Left lung (tissue), 4 donors: ENCODE measurements at regions not wholly inside any gene's neighbourhood (a gene's known extent, or its start where the extent isn't known, plus 50 kb on each side); places are given as distances from the start of the nearest gene placed in this dataset.
A peak's percentile ranks its signal among the peaks of the same experiment; 100 is the strongest.

Source experiments
- ATAC-seq: fragments of 200-7000 bp; cut with Tn5 transposase; one replicate; pipeline ENCODE4 v1.9.1; 2020; ENCODE audit warnings: moderate library complexity
- DNase-seq, 4 donors: peaks; one replicate each; pipeline ENCODE4 v3.0.0-alpha.2; 2013 to 2020
- H3K27ac ChIP-seq, 2 donors: fragments of 200-600 bp; sonication (generic) in 1 of 2; one replicate each; pipeline versions ENCODE4 v1.5.0 to v1.8.0; 2020 to 2021
- H3K27me3 ChIP-seq, 2 donors: fragments of 200-600 bp; sonication (generic) in 1 of 2; one replicate each; pipeline versions ENCODE4 v1.5.0 to v1.8.0; 2020 to 2021
- H3K36me3 ChIP-seq, 2 donors: fragments of 200-600 bp; sonication (generic) in 1 of 2; one replicate each; pipeline versions ENCODE4 v1.5.0 to v1.8.0; 2020 to 2021
- H3K4me1 ChIP-seq, 2 donors: fragments of 200-600 bp; one replicate each; pipeline ENCODE4 v1.8.0; 2021
- H3K4me3 ChIP-seq, 2 donors: fragments of 200-600 bp; sonication (generic) in 1 of 2; one replicate each; pipeline versions ENCODE4 v1.5.0 to v1.8.0; 2020 to 2021; ENCODE audit warnings: mild to moderate bottlenecking in 1 of 2
- H3K9me3 ChIP-seq, 2 donors: fragments of 200-600 bp; sonication (generic) in 1 of 2; one replicate each; pipeline versions ENCODE4 v1.5.0 to v1.8.0; 2020 to 2021
- CTCF ChIP-seq, 2 donors: fragments of 200-600 bp; sonication (generic) in 1 of 2; IDR thresholded peaks; one replicate each; pipeline versions ENCODE4 v1.5.0 to v1.8.0; 2021; ENCODE audit warnings: antibody characterized with exemption in 2 of 2
- intact Hi-C, 2 donors: fragments of 100-400 bp; cut with DNase I; formaldehyde crosslinking; loops; one replicate each; pipeline versions ENCODE4 v1.11.2 to v1.14.2; 2022
- donor health status: DM: no; HTN: yes; CAD: no.
- donor health status: DM: no; HTN: no; CAD: no.

DNA sequence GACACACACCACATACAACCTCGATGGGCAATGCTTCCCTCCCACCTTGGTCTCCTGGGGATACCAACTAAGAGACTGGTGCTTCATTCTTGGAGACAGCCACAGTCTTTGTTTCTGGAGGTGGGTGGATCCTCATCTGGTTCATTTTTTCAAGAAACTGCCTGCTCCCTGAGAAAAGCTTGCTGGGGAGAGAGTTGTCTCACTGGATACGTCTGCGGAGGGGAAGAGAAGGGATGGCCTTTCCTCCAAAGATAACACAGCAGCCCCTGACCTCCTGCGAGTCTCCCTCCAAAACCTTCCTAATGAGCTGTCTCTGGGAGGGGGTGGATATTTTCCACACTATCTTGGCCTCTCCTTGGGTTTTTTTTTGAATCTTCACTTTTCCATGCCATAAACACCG, 221.2 kb downstream of the SOX9 start:
- no peak for DNase-seq
- ATAC-seq: no peak
- Histone ChIP-seq H3K4me3 (no peak overlapping the region), H3K4me1 (peaks cover 3 to 7% of the 10 kb centered on the region in 2 donors), H3K27me3 (peaks cover 0 to 44% of the 10 kb centered on the region in 2 donors), H3K27ac (no peak overlapping the region), H3K9me3 (no peaks in the 10 kb centered on the region), H3K36me3 (no peaks in the 10 kb centered on the region)
- intact Hi-C loops: no loop called here
- TF ChIP-seq CTCF (IDR thresholded peaks at IDR 0.05): no peak

DNA sequence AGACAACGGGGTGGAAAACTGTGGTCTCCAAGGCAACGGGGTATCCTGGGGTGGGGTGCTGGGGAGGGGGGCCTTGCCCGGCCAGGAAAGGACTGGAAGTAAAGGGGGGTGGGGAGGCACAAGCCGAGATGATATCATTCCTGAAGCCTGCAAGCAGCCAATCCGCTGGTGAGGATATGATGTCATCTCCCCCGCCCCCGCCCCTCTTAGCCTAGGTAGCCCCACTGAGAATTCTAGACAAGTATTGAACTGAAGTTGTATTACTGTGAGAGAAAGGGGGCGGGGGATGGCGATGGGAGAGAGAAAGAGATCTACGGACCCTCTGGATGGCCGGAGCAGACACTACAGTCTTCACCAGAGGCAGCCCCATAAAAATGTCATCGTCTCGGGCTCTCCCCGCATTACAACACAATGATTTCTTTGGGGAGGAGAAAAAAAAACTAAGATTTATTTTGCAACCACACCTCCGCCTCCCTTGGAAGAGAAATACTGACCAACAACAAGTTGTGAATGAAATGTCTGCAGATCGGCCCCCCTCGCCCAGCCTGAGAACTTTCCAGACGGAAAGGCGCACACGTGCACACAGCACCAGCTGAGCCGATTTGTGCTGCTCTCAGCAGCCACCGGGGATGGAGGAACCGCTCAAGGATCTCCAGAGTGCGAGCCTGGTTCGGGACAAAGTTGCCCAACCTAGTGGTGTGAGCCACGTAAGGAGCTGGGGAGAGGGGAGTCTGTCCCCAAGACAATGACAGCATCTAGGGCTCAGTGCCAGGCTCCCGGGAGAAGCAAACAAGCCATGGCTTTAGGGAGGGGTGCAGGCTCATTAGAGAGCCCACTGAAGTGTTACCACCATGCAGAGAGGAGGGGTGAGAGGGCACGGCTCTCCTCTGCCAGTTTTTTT, 222.1 kb downstream of the SOX9 start:
- no peak overlapping the region for H3K27ac ChIP-seq
- H3K9me3 ChIP-seq: no peaks in the 10 kb centered on the region
- peaks cover 0 to 41% of the 10 kb centered on the region in 2 donors for H3K27me3 ChIP-seq
- peak; percentile 62 for ATAC-seq
- H3K4me3 ChIP-seq: no peak overlapping the region
- TF ChIP-seq CTCF (IDR thresholded peaks at IDR 0.05): no peak
- H3K36me3 ChIP-seq: no peaks in the 10 kb centered on the region
- peak in 1 of 4 donors; percentile 63 for DNase-seq
- peaks cover 3 to 7% of the 10 kb centered on the region in 2 donors for H3K4me1 ChIP-seq
- intact Hi-C loops: no loop called here

DNA sequence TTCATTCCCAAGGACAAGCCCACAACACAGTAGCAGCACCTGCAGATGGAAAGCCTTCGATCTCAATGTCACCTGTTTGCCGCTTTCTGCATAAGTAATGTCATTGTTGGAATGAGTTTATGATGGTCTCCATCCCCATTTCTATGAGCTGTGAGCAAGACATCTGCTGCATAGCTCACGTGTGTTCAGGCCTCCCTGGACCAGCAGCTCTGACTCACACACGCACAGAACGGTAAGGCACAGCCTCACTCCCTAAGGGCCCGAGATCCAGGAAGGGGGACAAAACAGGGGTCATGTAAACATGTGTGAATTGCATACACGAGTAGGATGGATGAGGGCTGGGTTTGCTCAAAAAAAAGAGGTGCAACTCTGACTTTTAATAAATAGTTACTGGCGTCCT, 223.1 kb downstream of the SOX9 start:
- DNase-seq: no peak
- Histone ChIP-seq H3K4me3 (no peak overlapping the region), H3K27me3 (peaks cover 0 to 41% of the 10 kb centered on the region in 2 donors), H3K36me3 (no peaks in the 10 kb centered on the region), H3K27ac (no peak overlapping the region), H3K4me1 (peaks cover 0 to 6% of the 10 kb centered on the region in 2 donors), H3K9me3 (no peaks in the 10 kb centered on the region)
- intact Hi-C loops: no loop called here
- ATAC-seq: no peak
- no peak for TF ChIP-seq CTCF (IDR thresholded peaks at IDR 0.05)

DNA sequence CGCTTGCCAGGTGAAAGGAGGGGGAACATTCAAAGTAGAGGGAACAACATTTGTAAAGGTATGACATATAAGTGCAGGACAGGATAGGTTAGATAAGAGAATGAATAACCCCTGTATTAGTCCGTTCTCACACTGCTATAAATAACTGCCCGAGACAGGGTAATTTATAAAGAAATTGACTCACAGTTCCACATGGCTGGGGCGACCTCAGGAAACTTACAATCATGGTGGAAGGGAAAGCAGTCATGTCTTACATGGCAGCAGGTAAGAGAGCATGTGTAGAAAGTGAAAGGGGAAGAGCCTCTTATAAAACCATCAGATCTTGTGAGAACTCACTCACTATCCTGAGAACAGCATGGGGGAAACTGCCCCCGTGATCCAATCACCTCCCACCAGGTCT, 223.8 kb downstream of the SOX9 start:
- H3K4me3 ChIP-seq: no peak overlapping the region
- no peak overlapping the region for H3K27ac ChIP-seq
- no peaks in the 10 kb centered on the region for H3K4me1 ChIP-seq
- DNase-seq: no peak
- peaks cover 0 to 41% of the 10 kb centered on the region in 2 donors for H3K27me3 ChIP-seq
- TF ChIP-seq CTCF (IDR thresholded peaks at IDR 0.05): no peak
- no peak for ATAC-seq
- H3K9me3 ChIP-seq: no peaks in the 10 kb centered on the region
- H3K36me3 ChIP-seq: no peaks in the 10 kb centered on the region
- intact Hi-C loops: no loop called here

DNA sequence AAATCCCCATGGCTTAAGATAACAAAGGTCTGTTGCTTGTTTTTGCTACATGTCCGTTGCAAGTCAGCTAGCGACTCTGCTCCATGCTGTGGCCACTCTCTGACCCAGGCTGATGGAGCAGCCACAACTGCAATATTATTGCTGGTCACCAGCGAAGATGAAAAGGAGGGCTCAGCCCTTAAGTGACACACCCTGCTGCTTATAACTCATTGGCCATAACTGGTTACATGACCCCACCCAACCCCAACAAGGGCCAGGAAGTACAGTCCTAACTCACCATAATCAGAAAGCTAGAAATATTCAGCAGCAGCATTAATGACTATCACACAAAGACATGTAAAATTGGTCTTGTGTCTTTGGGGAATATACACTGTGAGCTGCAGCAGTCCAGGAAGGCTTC, 224.3 kb downstream of the SOX9 start:
- ATAC-seq (no peak), DNase-seq (no peak)
- Histone ChIP-seq H3K4me3 (no peak overlapping the region), H3K36me3 (no peaks in the 10 kb centered on the region), H3K27ac (no peak overlapping the region), H3K9me3 (no peaks in the 10 kb centered on the region), H3K27me3 (peaks cover 0 to 40% of the 10 kb centered on the region in 2 donors), H3K4me1 (no peaks in the 10 kb centered on the region)
- TF ChIP-seq CTCF (IDR thresholded peaks at IDR 0.05): no peak
- intact Hi-C loops: no loop called here
